Activated CD8-positive, alpha-beta T cell treated with anti-CD3 and anti-CD28 coated beads for 36 hours (primary cell): ENCODE measurements at regions not wholly inside any gene's neighbourhood (a gene's known extent, or its start where the extent isn't known, plus 50 kb on each side); places are given as distances from the start of the nearest gene placed in this dataset.

Experiments
- ATAC-seq: fragments of 200-7000 bp; cut with Tn5 transposase; one replicate; pipeline ENCODE4 v1.10.0; 2021; ENCODE audit warnings: mild to moderate bottlenecking, moderate library complexity
- CTCF ChIA-PET: fragments of 350-600 bp; sonication (Branson Sonifier 250); formaldehyde crosslinking; loops from one replicate; lab custom pipeline; 2021; ENCODE audit warnings: antibody characterized with exemption; lab: Charles Lee
- POLR2A ChIA-PET: fragments of 350-600 bp; sonication (Branson Sonifier 250); formaldehyde crosslinking; loops from one replicate; lab custom pipeline; 2021; ENCODE audit warnings: antibody characterized with exemption; lab: Charles Lee
- DNase-seq: peaks from one replicate; pipeline ENCODE4 v3.0.0-alpha.2; 2020
- H3K27ac Mint-ChIP-seq: one replicate; pipeline ENCODE4 v1.8.0; 2021; ENCODE audit warnings: mild to moderate bottlenecking, mixed read lengths
- H3K27me3 Mint-ChIP-seq: one replicate; pipeline ENCODE4 v1.8.0; 2021; ENCODE audit warnings: mixed read lengths
- H3K36me3 Mint-ChIP-seq: one replicate; pipeline ENCODE4 v1.8.0; 2021; ENCODE audit warnings: low read depth, mixed read lengths
- H3K4me1 Mint-ChIP-seq: one replicate; pipeline ENCODE4 v1.8.0; 2021; ENCODE audit warnings: low read depth, mixed read lengths
- H3K4me3 Mint-ChIP-seq: one replicate; pipeline ENCODE4 v1.8.0; 2021; ENCODE audit warnings: mild to moderate bottlenecking, moderate library complexity, mixed read lengths
- H3K9me3 Mint-ChIP-seq: one replicate; pipeline ENCODE4 v1.8.0; 2021; ENCODE audit warnings: mixed read lengths
- intact Hi-C: fragments of 100-400 bp; cut with micrococcal nuclease; formaldehyde crosslinking; loops from one replicate; pipeline ENCODE4 v1.10.0; 2022
- TF ChIP-seq, protein P1 (sequence below): fragments of 200-600 bp; IDR thresholded peaks from one replicate; pipeline ENCODE4 v1.8.0; 2022; ENCODE audit warnings: antibody characterized with exemption, mild to moderate bottlenecking

DNA sequence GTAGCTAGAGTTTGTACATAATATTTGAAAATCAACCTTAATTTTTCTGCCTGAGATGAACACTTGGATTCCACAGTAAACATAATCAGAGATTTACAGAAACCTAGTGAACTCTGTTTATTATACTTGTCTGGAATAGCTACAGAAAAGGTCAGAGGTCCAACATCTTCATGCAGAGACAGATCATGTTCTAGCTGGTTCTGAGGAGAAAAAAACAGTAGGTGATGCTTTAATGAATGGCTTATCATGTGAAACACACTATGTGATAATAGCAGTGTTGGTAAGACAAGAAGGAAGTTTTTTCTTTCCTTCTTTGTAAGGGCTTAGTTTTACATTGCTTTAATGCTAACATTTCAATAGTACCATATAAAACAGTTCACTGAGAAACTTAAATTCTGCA lies 846.4 kb upstream of the ZEB2 start:
- intact Hi-C loops = no loop called here
- DNase-seq (no peak), ATAC-seq (no peak)
- no peaks in the 10 kb centered on the region for H3K27me3 Mint-ChIP-seq
- ChIA-PET CTCF (no interaction called here), POLR2A (no interaction called here)
- TF ChIP-seq, protein P1, sequence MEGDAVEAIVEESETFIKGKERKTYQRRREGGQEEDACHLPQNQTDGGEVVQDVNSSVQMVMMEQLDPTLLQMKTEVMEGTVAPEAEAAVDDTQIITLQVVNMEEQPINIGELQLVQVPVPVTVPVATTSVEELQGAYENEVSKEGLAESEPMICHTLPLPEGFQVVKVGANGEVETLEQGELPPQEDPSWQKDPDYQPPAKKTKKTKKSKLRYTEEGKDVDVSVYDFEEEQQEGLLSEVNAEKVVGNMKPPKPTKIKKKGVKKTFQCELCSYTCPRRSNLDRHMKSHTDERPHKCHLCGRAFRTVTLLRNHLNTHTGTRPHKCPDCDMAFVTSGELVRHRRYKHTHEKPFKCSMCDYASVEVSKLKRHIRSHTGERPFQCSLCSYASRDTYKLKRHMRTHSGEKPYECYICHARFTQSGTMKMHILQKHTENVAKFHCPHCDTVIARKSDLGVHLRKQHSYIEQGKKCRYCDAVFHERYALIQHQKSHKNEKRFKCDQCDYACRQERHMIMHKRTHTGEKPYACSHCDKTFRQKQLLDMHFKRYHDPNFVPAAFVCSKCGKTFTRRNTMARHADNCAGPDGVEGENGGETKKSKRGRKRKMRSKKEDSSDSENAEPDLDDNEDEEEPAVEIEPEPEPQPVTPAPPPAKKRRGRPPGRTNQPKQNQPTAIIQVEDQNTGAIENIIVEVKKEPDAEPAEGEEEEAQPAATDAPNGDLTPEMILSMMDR = no peak
- H3K4me1 Mint-ChIP-seq = no peaks in the 10 kb centered on the region
- no peak overlapping the region for H3K4me3 Mint-ChIP-seq
- peaks cover 5% of the 10 kb centered on the region for H3K9me3 Mint-ChIP-seq
- H3K36me3 Mint-ChIP-seq = no peaks in the 10 kb centered on the region
- no peak overlapping the region for H3K27ac Mint-ChIP-seq

- POLR2A ChIA-PET = no interaction called here
- TF ChIP-seq, protein P1 = no peak
- no peak overlapping the region for H3K4me3 Mint-ChIP-seq
- H3K9me3 Mint-ChIP-seq = no peaks in the 10 kb centered on the region
- H3K27ac Mint-ChIP-seq = no peak overlapping the region
- intact Hi-C loops = no loop called here
- H3K4me1 Mint-ChIP-seq = no peaks in the 10 kb centered on the region
- H3K27me3 Mint-ChIP-seq = no peaks in the 10 kb centered on the region
- CTCF ChIA-PET = no interaction called here
- DNase-seq (no peak), ATAC-seq (no peak)
- no peaks in the 10 kb centered on the region for H3K36me3 Mint-ChIP-seq
Measured at GRCh38 chr2:145360129-145360790, 840.3 kb upstream of the ZEB2 start.

DNA sequence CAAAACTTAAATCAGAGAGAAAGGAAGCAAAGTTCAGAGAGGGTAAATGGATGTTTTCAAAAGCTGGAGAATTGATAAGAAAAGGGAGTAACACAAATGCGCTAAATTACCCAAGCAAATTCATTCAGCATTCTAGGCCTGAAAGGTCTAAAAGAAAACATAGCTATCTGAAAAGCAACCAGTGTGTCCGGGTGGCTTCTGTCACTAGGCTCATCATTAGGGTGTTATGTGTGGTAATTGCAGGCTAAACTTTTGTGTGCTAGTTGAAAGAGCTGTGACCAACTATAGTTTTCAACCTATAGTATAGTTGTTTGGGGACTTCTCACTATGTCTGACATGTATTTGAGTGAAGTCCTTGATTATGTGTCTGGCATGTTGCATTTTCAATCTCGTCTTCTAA lies 839.6 kb upstream of the ZEB2 start:
- Mint-ChIP-seq H3K9me3 (no peaks in the 10 kb centered on the region), H3K4me1 (no peaks in the 10 kb centered on the region), H3K36me3 (no peaks in the 10 kb centered on the region), H3K4me3 (no peak overlapping the region), H3K27me3 (no peaks in the 10 kb centered on the region), H3K27ac (no peak overlapping the region)
- ATAC-seq (no peak), DNase-seq (no peak)
- CTCF ChIA-PET = interaction anchor here (0.9 kb wide), 1 partner anchor 200 kb away, joined by 3 read pairs; no protein-coding TSS in a partner anchor
- POLR2A ChIA-PET = no interaction called here
- TF ChIP-seq, protein P1 = no peak
- intact Hi-C loops = no loop called here

- Mint-ChIP-seq H3K4me1 (no peaks in the 10 kb centered on the region), H3K27me3 (no peaks in the 10 kb centered on the region), H3K27ac (no peak overlapping the region), H3K4me3 (no peak overlapping the region), H3K36me3 (no peaks in the 10 kb centered on the region), H3K9me3 (no peaks in the 10 kb centered on the region)
- TF ChIP-seq, protein P1 = no peak
- CTCF ChIA-PET = interaction anchor here (0.7 kb wide), 1 partner anchor 16 kb away, joined by 4 read pairs; no protein-coding TSS in a partner anchor
- no peak for DNase-seq
- POLR2A ChIA-PET = no interaction called here
- ATAC-seq = no peak
- intact Hi-C loops = no loop called here
Measured at GRCh38 chr2:145356056-145356455, 836.1 kb upstream of the ZEB2 start.

DNA sequence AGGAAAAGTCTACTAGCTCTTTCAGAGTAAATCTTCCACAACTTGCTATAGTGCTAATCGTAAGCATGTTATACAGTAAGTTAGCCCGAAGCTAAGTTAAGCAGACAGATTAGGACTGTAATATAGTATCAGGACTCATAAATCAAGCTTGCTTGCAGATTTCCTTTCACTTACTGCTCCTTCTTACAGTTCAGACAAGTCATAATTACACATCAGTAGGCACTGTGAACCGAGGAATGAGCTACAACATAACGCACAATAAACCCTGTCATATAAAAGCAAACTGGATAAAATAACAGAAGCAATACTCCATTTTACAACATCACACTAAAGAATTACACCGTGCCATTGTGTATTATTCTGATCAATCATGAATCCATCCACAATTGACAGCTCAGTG lies 832.6 kb upstream of the ZEB2 start:
- ChIA-PET POLR2A (no interaction called here), CTCF (no interaction called here)

More for the DNA sequence above, 832.6 kb upstream of the ZEB2 start:
- no peak for ATAC-seq
- intact Hi-C loops = no loop called here
- Mint-ChIP-seq H3K9me3 (no peaks in the 10 kb centered on the region), H3K4me1 (no peaks in the 10 kb centered on the region), H3K27me3 (no peaks in the 10 kb centered on the region), H3K27ac (no peak overlapping the region), H3K36me3 (no peaks in the 10 kb centered on the region), H3K4me3 (no peak overlapping the region)
- no peak for DNase-seq
- TF ChIP-seq, protein P1 = no peak
